NCI-H526 (cell line): ENCODE measurements at regions not wholly inside any gene's neighbourhood (a gene's known extent, or its start where the extent isn't known, plus 50 kb on each side); places are given as distances from the start of the nearest gene placed in this dataset.
A peak's percentile ranks its signal among the peaks of the same experiment; 100 is the strongest.

Source experiments
- DNase-seq, 2 experiments: peaks; one replicate each; lab custom pipeline; 2025; lab: John Stamatoyannopoulos, UW

DNA sequence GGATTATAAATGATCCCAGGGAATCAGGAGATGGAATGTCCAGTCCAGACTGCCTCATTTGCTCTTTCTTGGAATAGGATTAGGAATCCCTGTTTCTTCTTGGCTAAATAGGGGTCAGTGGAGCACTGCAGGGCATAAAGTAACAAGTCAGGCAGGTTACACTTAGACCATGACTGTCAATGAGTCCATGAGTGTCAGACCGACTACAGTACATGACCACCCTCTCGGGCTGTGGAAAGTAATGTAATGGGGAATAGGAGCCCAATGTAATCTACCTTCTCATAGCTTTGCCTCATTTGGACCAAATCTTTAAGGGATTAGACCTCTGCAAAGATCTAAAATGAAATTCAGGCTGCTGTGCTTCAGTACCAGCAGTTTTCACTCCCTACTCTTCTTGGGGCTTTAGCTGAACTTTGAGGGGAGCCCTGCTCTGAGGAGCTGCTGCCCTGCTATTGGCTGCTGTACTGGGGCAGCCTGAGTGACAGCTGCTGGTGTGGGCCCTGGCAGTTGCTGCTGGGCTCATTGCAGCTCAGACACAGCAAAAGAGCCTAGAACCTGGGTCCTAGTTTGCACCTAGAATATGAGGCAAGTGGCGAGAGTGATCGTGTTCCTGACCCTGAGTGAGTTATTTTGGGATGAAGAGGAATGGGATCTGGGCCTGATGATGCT, 62.2 kb upstream of the OR4E1 start:
- no peak for DNase-seq

DNA sequence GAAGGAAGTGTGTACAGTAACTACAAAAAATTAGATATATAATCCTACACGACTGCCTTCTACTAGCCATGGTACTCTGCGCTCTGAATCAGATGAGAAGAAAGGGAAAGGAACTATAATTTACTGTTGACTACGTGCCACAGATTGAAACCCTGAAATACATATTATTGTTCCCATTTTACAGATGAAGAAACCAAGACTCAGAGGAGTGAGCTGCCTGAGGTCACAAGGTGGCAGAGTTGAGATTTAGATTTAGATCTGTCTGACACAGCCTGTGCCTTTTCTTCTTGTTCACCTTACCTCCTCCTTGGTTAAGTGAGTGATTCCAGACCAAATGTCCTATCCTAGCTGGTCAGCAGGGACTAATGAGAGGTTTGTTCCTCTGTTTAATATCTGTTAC, 61.6 kb upstream of the OR4E1 start:
- no peak for DNase-seq

DNA sequence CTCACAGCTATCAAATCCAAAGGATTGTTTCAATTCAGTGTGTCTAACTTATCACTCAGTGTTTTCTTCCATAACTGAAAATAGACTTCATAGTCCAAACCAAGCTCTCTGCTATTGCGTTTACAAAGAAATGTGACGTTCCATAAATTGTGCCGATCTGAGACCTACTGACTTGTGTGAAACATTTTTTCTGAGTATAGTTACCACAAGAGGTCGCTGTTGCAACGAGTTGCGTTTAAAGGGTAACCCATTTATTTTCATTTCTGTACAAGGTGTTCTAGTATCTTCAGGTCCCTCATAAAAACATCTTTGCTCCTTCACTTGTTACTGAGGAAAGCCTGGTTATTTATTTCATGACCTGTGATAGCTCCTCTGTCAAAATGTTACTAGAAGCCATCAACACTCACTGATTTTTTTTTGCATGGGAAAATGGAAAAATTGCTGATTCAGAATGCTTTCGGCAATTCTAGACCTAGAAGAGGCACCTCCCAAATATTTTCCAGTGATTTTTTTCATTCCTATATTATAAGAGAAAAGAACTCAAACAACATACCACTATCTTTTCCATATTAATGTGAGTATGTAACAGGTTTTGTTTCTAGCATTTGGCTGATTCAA, 60.9 kb upstream of the OR4E1 start:
- DNase-seq: peak in 1 of 2 experiments; percentile 54

DNA sequence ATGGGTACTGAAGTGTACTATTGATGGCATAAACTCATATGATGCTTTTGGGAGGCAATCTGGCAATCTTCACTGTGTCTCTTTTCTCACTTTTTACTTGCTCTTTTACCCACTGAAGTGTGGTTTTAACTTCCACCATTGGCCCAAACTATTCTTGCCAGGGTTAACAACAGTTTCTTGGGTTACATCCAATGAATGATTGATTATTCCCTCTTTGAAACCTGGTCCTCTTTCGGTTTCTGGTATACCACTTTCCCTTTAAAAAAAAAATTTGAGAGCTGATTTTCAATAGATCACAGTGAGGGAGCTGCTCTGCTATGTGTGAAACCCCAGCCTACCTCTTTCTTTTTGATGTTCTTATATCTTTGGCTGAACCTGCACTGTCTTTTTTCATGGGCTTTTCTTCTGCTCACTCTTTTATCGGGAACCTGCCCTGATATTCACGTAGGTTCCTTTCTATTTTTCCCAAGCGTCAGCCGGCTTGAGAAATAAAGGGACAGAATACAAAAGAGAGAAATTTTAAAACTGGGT, 56.1 kb upstream of the OR4E1 start:
- no peak for DNase-seq

DNA sequence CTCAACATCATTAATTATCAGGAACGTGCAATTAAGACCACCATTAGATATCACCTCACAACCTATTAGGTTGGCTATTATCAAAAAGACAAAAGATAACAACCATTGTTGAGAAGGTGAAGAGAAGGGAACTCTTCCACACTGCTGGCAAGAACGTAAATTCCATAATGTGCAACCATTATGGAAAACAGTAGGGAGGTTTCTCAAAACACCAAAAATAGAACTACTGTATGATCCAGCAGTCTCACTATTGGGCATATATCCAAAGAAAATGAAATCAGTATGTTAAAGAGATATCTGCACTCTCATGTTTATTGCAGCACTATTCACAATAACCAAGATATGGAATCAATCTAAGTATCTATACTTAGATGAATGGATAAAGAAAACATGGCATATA, 51.6 kb upstream of the OR4E1 start:
- no peak for DNase-seq

DNA sequence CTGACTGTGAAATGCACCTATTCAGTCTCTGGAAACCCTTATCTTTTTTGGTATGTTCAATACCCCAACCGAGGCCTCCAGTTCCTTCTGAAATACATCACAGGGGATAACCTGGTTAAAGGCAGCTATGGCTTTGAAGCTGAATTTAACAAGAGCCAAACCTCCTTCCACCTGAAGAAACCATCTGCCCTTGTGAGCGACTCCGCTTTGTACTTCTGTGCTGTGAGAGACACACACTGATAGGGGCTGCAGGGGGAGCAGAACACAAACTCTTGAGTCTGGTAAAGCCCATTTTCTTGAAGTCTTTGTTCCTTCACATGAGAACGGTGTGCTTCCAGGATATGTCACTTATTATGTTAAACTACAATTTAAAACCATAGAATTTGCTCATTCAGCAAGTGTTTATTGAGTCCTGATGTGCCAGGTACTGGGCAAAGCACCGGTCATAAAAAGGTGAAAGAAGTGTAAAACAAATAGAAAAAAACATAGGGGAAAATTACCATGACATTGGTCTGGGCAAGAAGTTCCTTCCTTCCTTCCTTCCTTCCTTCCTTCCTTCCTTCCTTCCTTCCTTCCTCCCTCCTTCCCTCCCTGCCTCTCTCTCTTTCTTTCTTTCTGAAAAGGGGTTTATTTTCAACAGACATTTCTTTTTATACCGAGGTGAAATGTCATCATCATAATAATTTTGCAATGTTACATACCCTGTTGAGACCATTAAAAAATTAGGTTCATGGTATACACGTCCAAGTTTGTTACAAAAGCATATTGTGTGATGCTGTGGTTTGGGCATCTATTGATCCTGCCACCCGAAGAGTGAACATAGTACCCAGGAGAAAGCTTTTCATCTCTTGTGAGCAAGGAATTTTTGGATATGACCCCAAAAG, 50.7 kb upstream of the OR4E1 start:
- no peak for DNase-seq

DNA sequence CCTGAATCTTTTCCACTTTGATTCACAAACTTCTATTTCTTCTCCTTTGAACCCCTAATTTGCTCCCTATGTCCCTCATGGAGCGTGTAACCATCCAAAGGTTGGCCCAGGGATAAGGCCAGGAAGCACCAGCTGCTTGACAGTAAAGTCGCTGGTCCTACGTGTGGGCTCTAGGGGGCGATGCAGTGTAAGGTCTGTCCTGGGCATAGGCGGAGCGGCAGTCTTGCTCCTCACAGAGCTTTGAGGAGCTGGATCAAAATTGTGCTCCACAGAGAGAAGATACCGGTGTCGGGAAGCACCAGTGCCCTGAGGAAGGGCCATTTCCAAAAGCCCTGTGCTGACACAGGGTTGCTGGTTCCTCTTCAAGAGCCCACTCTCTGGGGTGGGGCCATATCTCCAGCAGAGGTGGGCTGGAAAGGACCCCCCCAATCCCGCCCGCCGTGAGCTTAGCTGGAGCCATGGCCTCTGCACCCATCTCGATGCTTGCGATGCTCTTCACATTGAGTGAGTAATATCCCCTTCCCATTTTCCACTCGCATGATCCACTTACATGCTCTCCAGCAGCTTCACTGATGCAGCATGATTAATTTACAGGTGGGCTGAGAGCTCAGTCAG, 49.9 kb upstream of the OR4E1 start:
- DNase-seq: peak in 1 of 2 experiments; percentile 45
